GM19397 (cell line): ENCODE measurements at regions not wholly inside any gene's neighbourhood (a gene's known extent, or its start where the extent isn't known, plus 50 kb on each side); places are given as distances from the start of the nearest gene placed in this dataset.
"Not testable (repeated sequence)": the region's sequence is repeated elsewhere in the genome, so short reads cannot be mapped to it uniquely, and the experiment has no call there.

ENCODE experiments used
- ATAC-seq: cut with Tn5 transposase; IDR thresholded peaks from one replicate; pipeline ENCODE4 v1.9.1; 2021; ENCODE audit warnings: mild to moderate bottlenecking, moderate library complexity; ENCODE audit not compliant: unreplicated experiment

DNA sequence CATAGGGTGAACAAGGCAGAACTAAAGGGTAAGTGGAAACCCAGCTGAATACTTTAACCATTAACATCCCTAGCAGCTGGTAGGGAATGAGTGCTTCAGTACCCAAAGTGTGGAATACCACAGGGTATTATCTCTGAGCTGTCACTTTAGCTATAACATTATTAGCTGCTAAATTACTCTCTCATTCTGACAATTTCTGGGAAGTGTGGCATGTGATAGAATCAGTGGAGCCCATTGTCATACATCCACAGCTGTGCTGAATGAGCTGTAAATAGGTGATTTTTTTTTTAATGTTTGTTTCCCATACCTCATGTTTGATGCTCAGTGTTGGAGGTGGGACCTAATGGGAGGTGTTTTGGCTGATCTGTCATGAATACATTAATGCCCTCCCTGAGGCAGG is 894.3 kb downstream of the DIPK2A start:
- ATAC-seq, result no peak

DNA sequence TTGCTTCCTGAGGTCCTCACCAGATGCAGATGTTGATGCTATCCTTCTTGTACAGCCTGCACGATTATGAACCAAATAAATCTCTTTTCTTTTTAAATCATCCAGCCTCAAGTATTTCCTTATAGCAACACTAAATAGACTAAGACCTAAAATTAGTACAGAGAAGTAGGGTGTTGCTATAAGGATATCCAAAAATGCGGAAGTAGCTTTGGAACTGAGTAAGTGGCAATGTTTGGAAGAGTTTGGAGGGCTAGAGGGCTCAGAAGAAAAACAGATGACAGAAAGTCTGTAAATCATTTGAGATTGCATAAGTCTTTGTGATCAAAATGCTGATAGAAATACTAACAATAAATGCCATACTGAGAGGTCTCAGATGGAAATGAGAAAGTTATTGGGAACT is 894.9 kb downstream of the DIPK2A start:
- no peak for ATAC-seq

DNA sequence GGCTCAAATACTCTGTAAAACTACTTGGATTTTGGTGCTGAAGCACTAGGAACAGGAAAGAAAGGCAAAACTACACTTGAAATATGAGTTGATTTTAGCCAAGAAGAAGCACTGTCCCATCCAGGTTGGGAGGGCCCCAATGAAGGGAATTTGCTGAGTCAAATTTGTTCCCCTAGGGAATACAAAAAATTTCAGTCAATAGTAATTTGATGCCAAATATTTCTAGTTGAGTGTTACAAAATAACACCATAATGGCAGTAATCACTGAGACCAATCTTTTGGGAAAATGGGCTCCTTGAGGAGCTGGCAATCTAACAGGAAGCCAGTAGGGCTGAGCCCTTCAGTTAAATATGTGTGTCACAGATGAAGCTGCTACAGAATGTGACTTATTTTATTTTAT is 896.9 kb downstream of the DIPK2A start:
- no peak for ATAC-seq

DNA sequence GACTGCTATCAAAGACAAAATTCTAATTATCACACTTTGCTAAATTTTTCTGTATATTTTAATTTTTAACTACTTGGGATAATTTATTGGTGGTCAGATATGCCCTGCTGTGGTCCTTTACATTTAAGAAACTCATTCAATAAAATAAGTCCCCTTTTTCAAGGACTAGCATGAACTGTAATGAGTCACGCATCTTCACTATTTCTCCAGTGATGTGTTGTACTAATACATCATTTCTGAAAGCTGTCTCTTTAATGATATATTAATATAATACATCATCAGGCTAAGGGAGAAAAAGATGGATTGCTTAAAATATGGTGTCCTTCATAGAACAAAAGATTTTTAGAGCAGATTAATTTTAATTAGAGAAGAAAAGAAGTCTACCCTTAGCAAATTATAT is 901.4 kb downstream of the DIPK2A start:
- no peak for ATAC-seq

DNA sequence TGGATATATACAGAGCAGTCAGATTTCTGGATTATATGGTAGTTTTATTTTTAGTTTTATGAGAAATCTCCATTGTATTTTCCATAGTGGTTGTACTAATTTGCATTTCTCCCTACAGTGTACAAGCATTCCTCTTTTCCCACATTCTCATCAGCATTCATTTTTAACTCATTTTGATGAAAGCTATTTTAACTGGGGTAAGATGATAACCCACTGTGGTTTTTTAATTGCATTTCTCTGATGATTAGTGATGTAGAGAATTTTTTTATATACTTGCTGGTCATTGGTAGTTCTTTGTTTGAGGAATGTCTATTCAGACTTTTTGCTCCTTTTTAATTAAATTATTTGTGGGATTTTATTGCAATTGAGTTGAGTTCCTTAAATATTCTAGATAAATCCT is 903.6 kb downstream of the DIPK2A start:
- ATAC-seq, result no peak

DNA sequence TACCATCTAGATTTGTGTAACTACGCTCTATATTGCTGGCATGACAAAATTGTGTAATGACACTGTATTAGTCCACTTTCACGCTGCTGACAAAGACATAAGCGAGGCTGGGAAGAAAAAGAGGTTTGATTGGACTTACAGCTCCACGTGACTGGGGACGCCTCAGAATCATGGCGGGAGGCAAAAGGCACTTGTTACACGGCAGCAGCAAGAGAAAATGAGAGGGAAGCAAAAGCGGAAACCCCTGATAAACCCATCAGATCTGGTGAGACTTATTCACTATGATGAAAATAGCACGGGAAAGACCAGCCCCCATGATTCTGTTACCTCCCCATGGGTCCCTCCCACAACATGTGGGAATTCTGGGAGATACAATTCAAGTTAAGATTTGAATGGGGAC is 905.7 kb downstream of the DIPK2A start:
- ATAC-seq, result no peak

DNA sequence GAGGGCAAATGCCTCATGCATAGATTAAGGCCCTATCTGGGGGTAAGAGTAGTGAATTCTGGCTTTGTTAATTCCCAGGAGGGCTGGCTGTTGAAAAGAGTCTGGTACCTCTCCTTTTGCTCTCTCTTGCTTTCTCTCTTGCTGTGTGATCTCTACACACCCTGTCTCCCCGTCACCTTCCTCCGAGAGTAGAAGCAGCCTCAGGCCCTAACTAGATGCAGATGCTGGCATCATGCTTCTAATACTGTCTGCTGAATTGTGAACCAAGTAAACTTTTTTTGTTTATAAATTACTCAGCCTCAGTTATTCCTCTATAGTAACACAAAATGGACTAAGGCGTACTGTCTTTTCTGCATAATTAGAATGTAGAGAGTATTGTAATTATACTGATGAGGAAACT is 908.1 kb downstream of the DIPK2A start:
- ATAC-seq, result no peak

DNA sequence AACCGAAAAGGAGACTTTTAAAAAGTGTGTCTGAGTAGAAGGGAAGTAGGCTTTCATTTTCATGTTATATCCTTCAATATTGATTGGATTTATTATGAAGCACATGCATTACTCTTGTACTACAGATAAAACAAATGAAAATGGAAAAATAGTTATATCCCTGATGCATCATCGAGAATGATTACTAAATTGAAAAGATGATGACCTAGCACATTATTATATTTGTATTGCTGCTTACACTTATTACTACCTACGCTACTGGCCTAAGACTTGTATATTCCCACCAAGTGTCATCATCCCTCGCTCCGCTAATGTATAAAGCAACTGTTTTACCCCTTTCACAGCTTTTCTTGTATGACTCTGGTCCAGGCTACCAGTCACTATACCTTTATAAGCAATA is 922.4 kb downstream of the DIPK2A start:
- no peak for ATAC-seq

DNA sequence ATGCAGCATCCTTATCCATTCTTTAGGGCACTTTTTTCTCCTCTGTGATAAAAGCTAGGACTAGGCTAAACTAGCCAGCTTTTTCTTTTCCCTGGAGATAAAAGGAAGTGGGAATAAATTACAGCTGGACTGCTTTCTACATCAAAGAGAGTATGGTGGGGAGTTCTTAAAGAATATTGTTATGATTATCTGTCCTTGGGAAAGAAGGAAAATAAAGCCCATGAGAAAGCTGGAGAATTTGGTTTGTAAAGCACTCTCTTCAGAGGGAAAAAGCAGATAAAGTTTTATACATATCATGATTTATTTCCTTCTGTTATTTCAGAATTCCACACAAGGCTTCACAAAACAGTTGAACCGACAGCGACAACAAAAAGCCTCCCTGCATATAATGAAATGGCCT is 923.0 kb downstream of the DIPK2A start:
- no peak for ATAC-seq

DNA sequence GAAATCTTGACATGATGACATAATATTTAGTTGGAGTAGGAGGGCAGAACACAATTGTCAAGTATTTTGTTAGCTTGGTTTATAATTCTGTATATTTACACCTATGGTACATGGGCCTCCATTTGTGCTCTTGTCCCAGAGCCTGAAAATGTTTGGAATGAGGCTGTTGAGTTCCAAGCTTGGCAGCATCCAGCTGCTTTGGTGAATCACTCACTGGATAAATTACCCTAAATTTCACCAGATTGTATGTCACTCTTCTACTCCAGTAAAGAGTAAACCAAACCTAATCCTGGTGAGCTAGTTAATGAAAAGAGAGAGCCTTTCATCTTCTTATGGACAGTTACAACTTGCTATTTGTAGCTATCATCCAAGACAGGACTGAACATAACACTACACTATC is 928.7 kb downstream of the DIPK2A start:
- ATAC-seq, result no peak

DNA sequence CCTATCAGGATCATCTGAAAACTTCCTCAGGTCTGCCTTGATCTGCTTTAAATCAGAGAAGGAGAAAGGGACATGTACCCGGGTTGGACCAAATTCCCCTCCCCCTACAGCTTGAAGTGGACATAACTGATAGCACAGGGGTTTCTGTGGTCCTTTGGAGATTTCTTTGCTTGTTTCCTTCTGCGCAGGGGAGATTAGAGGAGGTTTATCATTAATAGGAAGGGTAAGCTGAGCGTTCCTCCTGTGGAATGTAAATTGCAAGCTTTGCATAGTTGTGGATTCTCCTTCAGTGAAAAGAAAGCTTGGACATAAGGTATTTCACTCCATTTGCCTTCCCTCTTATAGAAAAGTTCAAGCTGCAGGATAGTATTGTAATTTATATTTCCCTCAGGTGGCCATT is 936.0 kb downstream of the DIPK2A start:
- ATAC-seq, result not testable (repeated sequence)

DNA sequence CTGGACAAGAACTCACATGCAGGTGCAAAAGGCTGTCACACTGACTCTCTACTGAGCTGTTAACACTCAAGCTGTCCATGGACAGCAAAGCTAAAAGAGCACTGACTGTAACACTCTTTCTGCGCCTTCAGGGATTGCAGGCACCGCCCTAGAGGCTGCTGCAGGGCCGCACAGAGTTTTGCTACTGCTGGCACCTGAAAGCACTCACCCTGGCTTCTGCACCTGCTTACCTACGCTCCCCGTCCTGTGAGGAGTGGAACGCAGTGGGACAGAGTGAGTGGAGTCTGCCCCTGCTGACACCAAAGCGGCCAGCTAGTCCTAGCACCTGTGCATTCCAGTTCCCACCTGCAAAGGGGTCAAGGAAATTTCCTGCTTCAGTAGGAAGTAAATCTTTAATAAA is 941.3 kb downstream of the DIPK2A start:
- ATAC-seq, result no peak

DNA sequence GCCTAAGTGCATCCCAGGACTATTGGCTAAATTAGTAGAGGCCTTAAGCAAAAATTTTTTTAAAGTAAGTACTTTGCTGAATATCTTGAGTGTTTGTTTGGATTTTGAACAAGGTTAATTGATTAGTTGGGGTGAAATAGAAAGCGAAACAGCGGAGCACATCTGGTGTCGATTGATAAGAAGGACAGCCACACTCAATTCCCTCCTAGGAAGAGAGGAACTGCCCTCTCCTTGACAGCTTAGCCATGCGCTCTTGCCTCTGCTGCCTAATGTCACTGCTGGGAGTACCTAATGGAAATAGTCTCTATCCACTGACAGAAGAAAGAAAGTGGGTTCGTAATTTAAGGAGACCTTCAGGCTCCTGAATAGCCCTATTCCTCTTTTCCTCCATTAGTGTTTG is 943.6 kb downstream of the DIPK2A start:
- ATAC-seq, result no peak

DNA sequence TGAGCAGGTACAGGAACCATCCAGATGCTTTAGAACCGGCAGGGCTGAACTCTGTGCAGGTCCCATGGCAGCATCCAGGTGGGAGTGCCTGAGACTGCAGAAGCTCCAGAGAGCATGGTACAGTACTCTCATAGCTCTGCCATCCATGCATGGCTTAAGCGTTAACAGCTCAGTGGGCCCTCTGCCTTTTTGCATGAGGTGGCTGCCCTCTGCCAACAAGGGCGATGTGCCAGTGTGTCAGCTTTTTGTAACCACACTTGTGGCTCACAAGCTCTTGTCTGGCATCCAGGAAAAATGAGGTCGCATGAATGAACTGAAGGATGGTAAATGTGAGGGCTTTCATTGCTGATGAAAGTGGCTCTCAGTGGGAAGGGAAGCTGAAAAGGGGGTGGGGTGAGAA is 950.1 kb downstream of the DIPK2A start:
- ATAC-seq, result no peak

DNA sequence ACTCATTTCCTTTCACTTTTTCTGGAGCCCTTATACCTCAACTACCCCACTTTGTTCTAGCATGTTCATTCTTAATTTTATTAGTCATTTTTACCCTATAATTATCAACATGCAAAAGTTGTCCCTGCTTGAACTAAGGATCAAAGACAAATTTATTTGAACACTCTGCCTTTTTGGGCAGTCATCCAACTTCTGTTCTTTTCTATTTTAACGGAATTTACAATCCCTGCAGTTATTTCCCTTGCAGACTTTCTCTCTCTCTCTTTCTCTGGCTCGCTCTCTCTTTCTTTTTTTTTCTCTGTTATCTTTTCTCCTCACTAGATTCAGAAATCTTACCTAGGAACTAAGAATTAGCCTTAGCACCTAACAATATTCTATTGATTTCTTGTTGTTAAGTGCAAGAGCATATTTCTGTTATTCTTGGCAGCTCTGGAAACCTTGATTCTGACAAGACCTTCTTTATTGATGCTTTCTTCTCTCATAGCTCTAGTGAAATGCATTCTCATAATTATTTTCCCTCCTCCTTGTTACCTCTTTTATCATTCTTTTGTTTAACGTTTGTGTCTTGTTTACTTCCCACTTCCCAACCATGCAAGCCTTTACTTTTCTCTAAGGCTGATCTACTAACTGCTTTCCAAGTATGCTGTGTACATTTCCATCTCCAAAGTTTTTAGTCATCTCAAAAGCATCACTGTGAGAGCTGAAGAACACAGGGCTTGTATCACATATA is 951.6 kb downstream of the DIPK2A start:
- no peak for ATAC-seq

DNA sequence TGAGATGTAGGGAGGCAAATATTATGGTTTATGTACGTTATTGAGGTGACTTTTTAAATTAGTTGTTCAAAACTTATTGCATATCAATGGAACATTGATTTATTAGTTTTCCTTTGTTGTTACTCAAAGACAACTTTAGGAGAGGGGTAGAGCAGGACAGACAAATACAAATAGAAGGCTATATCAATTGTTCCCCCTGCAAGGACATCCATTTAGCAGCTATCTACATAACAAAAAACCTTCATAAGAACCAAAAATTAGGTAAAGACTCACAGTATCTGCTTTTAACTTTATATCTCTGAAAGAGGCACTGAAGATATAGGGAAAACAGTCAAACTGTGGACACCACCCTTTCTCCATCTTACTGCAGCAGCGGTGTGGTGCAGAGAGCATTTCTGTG is 958.8 kb downstream of the DIPK2A start:
- ATAC-seq, result no peak

DNA sequence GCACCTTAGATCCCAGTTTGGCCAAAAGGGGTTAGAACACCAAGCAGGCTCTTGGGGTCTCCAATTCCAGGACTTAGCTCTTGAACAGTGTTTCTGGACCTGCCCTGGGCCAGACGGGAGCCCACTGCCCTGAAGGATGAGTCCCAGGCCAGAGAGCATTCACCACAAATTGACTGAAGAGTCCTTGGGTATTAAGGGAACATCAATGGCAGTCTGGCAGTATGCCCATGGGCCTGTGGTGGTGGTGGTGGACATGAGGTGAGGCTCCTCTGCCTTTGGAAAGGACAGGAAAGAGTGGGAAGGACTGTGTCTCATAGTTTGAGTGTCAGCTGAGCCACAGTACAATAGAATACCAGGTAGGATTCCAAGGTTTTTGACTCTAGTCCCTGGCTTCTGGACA is 960.0 kb downstream of the DIPK2A start:
- no peak for ATAC-seq

DNA sequence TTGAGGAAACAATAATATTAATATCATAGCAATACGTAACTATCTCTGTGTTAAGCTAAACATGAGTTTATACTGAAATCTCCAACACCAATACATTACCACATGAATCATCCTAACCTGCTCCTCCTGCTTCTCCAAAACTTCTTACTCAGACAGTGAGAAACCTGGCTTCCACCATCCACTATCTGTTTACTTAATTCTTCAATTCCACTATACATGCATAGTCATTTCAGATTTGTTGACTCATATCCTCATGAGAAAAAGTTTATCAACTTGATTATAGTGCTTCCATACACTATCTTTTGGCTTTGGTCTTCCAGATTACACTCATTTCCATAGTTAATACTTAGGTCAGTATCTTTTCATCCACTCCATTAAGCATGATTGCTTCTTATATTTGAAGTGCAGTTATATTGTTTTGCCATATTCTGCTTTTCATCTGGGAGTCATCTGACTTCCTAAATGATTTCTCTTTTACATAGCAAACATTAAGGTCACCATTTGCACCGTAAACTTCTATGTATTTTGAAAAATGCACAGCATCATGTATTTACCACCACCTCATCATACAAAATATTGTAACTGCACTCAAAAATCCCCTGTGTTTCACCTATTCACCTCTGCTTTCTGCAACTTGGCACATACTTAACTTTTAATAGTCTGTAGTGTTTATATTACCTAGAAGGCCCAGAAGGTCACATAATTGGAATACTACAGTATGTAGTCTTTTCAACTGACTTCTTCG is 970.6 kb downstream of the DIPK2A start:
- no peak for ATAC-seq

DNA sequence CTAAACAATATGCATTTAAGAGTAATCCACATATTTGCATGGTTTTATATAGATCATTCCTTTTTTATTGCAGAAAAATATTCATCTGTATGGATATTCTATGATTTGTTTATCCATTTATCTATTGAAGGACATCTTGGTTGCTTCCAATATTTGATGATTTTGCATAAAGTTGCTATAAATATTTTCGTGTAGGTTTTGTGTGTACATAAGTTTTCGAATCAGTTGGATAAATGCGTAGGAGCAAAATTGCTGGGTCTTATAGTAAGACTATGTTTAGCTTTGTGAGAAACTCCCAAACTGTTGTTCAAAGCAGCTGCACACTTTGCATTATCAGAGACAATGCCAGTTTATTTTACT is 971.2 kb downstream of the DIPK2A start:
- no peak for ATAC-seq

DNA sequence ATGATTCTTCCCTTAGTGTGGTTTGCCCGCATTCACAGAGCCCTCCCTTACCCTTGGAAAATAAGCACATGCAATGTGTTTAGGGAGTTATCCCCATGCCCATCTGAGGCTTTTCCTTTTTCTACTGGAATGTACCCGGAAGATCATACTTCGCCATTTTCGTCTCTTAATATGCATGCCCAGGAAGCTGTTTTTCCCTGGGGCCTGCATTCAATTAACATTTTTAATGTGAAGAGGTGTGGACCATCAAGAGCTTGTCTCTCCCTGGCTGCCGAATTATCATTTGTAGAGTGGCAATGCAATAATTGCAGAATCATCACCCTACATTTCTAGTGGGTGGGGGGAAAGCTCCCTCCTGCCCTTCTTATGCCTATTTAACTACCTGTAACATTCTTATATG is 976.3 kb downstream of the DIPK2A start:
- ATAC-seq, result no peak

DNA sequence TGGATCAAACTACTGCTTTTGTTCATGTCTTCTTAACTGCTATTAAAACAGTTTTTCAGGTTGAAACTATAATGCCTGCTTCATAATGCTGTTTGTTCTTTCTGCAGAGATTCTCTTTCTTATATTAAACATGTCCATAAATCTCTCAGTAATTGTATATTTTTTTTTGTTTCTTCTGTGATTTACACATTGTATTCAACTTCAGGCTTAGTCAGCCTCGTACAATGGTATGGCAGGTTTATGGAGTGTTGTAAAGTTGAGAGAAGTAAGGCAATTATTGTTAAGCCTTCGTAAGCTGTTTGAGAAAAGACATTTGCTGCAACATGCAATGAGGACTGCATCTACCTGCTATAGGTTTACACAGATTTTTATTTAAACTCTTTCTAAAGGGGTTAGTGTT is 977.1 kb downstream of the DIPK2A start:
- no peak for ATAC-seq

DNA sequence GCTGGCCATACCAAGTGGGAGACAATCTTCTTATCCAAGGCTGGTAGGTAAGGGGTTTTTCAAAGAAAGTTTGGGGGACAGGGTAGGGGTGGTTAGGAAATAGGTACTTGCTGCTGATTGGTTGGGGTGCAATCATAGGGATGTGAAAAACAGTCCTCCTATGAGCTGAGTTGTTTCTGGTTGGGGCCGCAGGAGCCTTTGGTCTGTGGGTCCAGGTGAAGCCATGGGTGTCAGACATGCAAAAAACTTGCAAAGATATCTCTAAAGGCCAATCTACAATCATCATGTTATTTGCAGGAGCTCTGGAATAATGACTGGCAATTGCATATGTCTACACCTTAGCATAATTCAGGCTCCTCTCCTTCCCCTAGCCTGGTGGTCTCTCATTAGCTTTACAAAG is 982.3 kb downstream of the DIPK2A start:
- ATAC-seq, result no peak
